GM13977 (cell line): ENCODE measurements at regions not wholly inside any gene's neighbourhood (a gene's known extent, or its start where the extent isn't known, plus 50 kb on each side); places are given as distances from the start of the nearest gene placed in this dataset.

Experiments used
- DNase-seq: peaks from one replicate; pipeline ENCODE4 v3.0.0; 2012; ENCODE audit warnings: low spot score
- CTCF ChIP-seq: IDR thresholded peaks from 2 replicates; pipeline ENCODE4 v1.5.1; 2012; ENCODE audit warnings: mild to moderate bottlenecking, control low read depth; ENCODE audit not compliant: insufficient read depth; ENCODE audit errors: extremely low read depth, missing control alignments
- in situ Hi-C: fragments of 300-500 bp; cut with MboI; formaldehyde crosslinking; loops from one replicate; pipeline ENCODE4 v1.12.0; 2022; ENCODE audit warnings: low sequenced_read_pairs, low pct_unique_long_range_greater_than_20kb, mixed read lengths, inconsistent platforms; ENCODE audit not compliant: unreplicated experiment

DNA sequence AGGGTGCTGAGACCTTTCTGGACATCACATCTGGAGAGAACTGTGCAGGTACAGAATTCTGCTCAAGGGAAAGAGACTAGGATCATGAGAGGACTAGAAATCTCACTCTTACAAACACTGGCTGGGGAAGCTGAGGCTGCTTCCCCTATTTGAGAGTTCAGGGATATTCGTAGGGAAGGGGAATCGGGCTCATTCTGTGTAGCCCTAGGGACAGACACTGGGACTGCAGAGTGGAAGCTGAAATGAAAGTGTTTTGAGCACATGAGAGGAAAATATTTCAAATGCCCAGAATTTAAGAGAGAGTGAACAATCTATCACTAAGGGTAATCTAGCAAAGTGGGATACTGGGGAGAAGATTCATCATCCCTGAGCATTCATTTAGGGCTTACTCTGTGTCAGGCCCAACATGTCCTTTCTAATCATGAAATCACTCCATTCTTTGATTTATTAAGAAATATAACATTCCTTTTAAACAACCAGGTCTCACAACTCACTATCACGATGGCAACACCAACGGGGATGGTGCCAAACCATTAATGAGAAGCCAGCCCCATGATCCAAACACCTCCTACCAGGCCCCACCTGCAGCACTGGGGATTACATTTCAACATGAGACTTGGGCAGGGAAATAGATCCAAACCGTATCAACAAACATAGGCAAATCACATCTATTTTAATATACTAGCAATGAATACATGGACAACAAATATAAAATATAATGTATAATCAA lies 63.0 kb downstream of the CPN2 start:
- DNase-seq, result no peak
- TF ChIP-seq CTCF, result no peak
- in situ Hi-C loops, result no loop called here
